K562 (cell line): ENCODE measurements at regions not wholly inside any gene's neighbourhood (a gene's known extent, or its start where the extent isn't known, plus 50 kb on each side); places are given as distances from the start of the nearest gene placed in this dataset.
"Not testable (repeated sequence)": the region's sequence is repeated elsewhere in the genome, so short reads cannot be mapped to it uniquely, and the experiment has no call there.

Experiments used
- ATAC-seq: fragments of 200-7000 bp; cut with Tn5 transposase; 3 replicates; pipeline ENCODE4 v1.9.1; 2020; ENCODE audit warnings: moderate library complexity
- BruUV-seq: library from RNA; stranded (reverse); fragments of 400-500 nt; replicated peaks from 2 replicates; lab custom pipeline; 2021; lab: Mats Ljungman, UMichigan
- CTCF ChIA-PET: fragments of 300-600 bp; formaldehyde crosslinking; extraction: SDS; loops from one replicate; lab custom pipeline; 2021; ENCODE audit warnings: low intra/inter-chr PET ratio; lab: Yijun Ruan, JAX
- POLR2A ChIA-PET: fragments of 300-600, 350-650 bp; sonication (Branson Sonifier 250); formaldehyde crosslinking; extraction: SDS; loops from one replicate; lab custom pipeline; 2021; ENCODE audit warnings: antibody characterized with exemption, inconsistent platforms; lab: Yijun Ruan, JAX
- DNase-seq, 4 experiments: peaks; one replicate each; pipeline versions ENCODE4 v3.0.0 to v3.0.0-alpha.2; 2011 to 2018; ENCODE audit warnings: low spot score in 3 of 4, mixed read lengths in 3 of 4; ENCODE audit errors: extremely low read depth in 1 of 4
- FAIRE-seq: peaks from 2 replicates; lab custom pipeline; 2011; peaks lifted over from hg19 to GRCh38; lab: Jason Lieb, UNC
- H2AFZ ChIP-seq: 2 replicates; pipeline ENCODE4 v1.6.0; 2011; ENCODE audit warnings: low read depth, low read length, control low read depth, inconsistent platforms
- H3K27ac ChIP-seq: fragments of 200-600 bp; 3 replicates; pipeline ENCODE4 v1.8.0; 2011; ENCODE audit warnings: low read depth, mild to moderate bottlenecking, control low read depth, inconsistent platforms, low read length, moderate library complexity, mixed read lengths; ENCODE audit errors: extremely low read depth
- H3K27me3 ChIP-seq, 2 experiments: fragments of 300-600 bp in 1 of 2; 2 replicates in 1 of 2; 3 replicates in 1 of 2; pipeline versions ENCODE4 v1.6.0 to v1.8.0; 2011; ENCODE audit warnings: inconsistent platforms in 2 of 2, low read length in 2 of 2, mild to moderate bottlenecking in 1 of 2, mixed read lengths in 1 of 2, moderate library complexity in 1 of 2; ENCODE audit not compliant: control insufficient read depth in 2 of 2, insufficient read depth in 2 of 2
- H3K36me3 ChIP-seq: fragments of 300-600 bp; 3 replicates; pipeline ENCODE4 v1.8.0; 2011; ENCODE audit warnings: mild to moderate bottlenecking, low read length, inconsistent platforms; ENCODE audit not compliant: control insufficient read depth, insufficient read depth
- H3K4me1 ChIP-seq, 2 experiments: fragments of 200-600 bp in 1 of 2; replicated peaks in 1 of 2; 2 replicates in 1 of 2; 3 replicates in 1 of 2; pipeline versions ENCODE4 v1.5.1 to v1.8.0; 2011; ENCODE audit warnings: inconsistent platforms in 2 of 2, low read length in 2 of 2, mild to moderate bottlenecking in 1 of 2, mixed read lengths in 1 of 2, moderate library complexity in 1 of 2; ENCODE audit not compliant: control insufficient read depth in 2 of 2, insufficient read depth in 2 of 2
- H3K4me2 ChIP-seq: 2 replicates; pipeline ENCODE4 v1.6.1; 2011; ENCODE audit warnings: low read length, control low read depth, inconsistent platforms, mixed read lengths; ENCODE audit not compliant: insufficient read depth
- H3K4me3 ChIP-seq: fragments of 200-600 bp; sonication (generic), shearing (Covaris generic); 2 replicates; pipeline ENCODE4 v1.5.1; 2016; ENCODE audit warnings: control low read depth, inconsistent platforms
- H3K79me2 ChIP-seq: fragments of 200-600 bp; 3 replicates; pipeline ENCODE4 v1.8.0; 2011; ENCODE audit warnings: low read length, inconsistent platforms; ENCODE audit not compliant: control insufficient read depth, insufficient read depth
- H3K9ac ChIP-seq, 2 experiments: 2 replicates each; pipeline versions ENCODE4 v1.6.0 to v1.6.1; 2011; ENCODE audit warnings: low read depth in 2 of 2, low read length in 2 of 2, control low read depth in 1 of 2, inconsistent platforms in 1 of 2, mild to moderate bottlenecking in 1 of 2, mixed read lengths in 1 of 2; ENCODE audit not compliant: insufficient read depth in 1 of 2
- H3K9me1 ChIP-seq: one replicate; pipeline ENCODE4 v1.6.0; 2011; ENCODE audit warnings: inconsistent platforms, mild to moderate bottlenecking, low read length, moderate library complexity; ENCODE audit not compliant: control insufficient read depth, insufficient read depth
- H3K9me3 ChIP-seq: replicated peaks from 2 replicates; pipeline ENCODE4 v1.5.1; 2011; ENCODE audit warnings: low read depth, low read length, inconsistent platforms; ENCODE audit not compliant: control insufficient read depth, insufficient read depth
- H4K20me1 ChIP-seq: replicated peaks from 2 replicates; pipeline ENCODE4 v1.6.1; 2011; ENCODE audit warnings: low read length, inconsistent platforms, mixed read lengths; ENCODE audit not compliant: control insufficient read depth, insufficient read depth
- ELF4 ChIP-seq: fragments of 450-650 bp; formaldehyde crosslinking; IDR thresholded peaks from 2 replicates; pipeline ENCODE4 v1.4.0; 2022; ENCODE audit warnings: missing genetic modification characterization
- SAP30 ChIP-seq: fragments of 200-600 bp; sonication (generic); IDR thresholded peaks from 2 replicates; pipeline ENCODE4 v1.6.1; 2012; ENCODE audit warnings: borderline replicate concordance, low read depth, mild to moderate bottlenecking, moderate library complexity, low read length, control low read depth, inconsistent platforms; ENCODE audit not compliant: insufficient read depth, poor library complexity, severe bottlenecking
- WGBS: fragments of 100-300 bp; shearing (Covaris generic); methylation state at CpG from one replicate; pipeline ENCODE4 v1.1.6; 2016; ENCODE audit warnings: low coverage, mixed read lengths; ENCODE audit not compliant: insufficient coverage; ENCODE audit errors: missing lambda C conversion rate; 5-methylcytosine and 5-hydroxymethylcytosine counted together
- in situ Hi-C: fragments of 300-500 bp; cut with MboI; formaldehyde crosslinking; loops from 4 replicates; pipeline ENCODE4 v1.15.0; 2018; ENCODE audit warnings: inconsistent platforms, mixed read lengths
- intact Hi-C: fragments of 100-400 bp; cut with micrococcal nuclease; formaldehyde crosslinking; loops from 2 replicates; pipeline ENCODE4 v1.14.2; 2022

GRCh38 chr7:149353739-149354504 lies 91.9 kb downstream of the ZNF783 start:
- H2AFZ ChIP-seq, result no peak overlapping the region
- BruUV-seq, result no TSS peak
- intact Hi-C loops, result no loop called here
- DNase-seq (no peak), FAIRE-seq (no peak), ATAC-seq (no peak)
- ChIA-PET CTCF (no interaction called here), POLR2A (interaction anchor here (0.7 kb wide), 1 partner anchor 13 kb away, joined by 3 read pairs; no protein-coding TSS in a partner anchor)
- TF ChIP-seq SAP30 (no peak), ELF4 (CRISPR knock-in tag) (no peak)
- H3K4me3 ChIP-seq, result no peak overlapping the region
- H4K20me1 ChIP-seq, result no peaks in the 10 kb centered on the region
- WGBS, result 5% methylated on average over 6 of the region's 6 CpGs
- no peaks in the 10 kb centered on the region for H3K36me3 ChIP-seq
- H3K27me3 ChIP-seq, result peaks cover 0 to 18% of the 10 kb centered on the region in 2 experiments; a peak in 2 of 5 replicates
- H3K9me1 ChIP-seq, result no peaks in the 10 kb centered on the region
- H3K27ac ChIP-seq, result no peak overlapping the region
- no peak overlapping the region for H3K9ac ChIP-seq
- H3K9me3 ChIP-seq, result peaks cover under 1% of the 10 kb centered on the region; the same call in 1 of the 2 replicates
- no peak overlapping the region for H3K4me2 ChIP-seq
- no peaks in the 10 kb centered on the region for H3K4me1 ChIP-seq
- in situ Hi-C loops, result no loop called here
- H3K79me2 ChIP-seq, result no peaks in the 10 kb centered on the region

GRCh38 chr7:149355035-149355389 lies 93.0 kb downstream of the ZNF783 start:
- Histone ChIP-seq H3K27me3 (peaks cover 0 to 22% of the 10 kb centered on the region in 2 experiments; a peak in 2 of 5 replicates), H2AFZ (0 out of 2 replicates have a peak overlapping the region, but pooled peaks have one; percentile 6)
- H3K4me2 ChIP-seq, H3K9me1 ChIP-seq, BruUV-seq, CTCF ChIA-PET, H3K79me2 ChIP-seq, H3K4me3 ChIP-seq, DNase-seq, in situ Hi-C loops, H3K4me1 ChIP-seq, intact Hi-C loops, H3K9ac ChIP-seq, H3K9me3 ChIP-seq, H4K20me1 ChIP-seq, H3K27ac ChIP-seq, FAIRE-seq, H3K36me3 ChIP-seq, ATAC-seq: not testable (repeated sequence)
- POLR2A ChIA-PET, result interaction anchor here (0.6 kb wide), 1 partner anchor 208 kb away, joined by 3 read pairs; the partner anchor contains the start of gene ZNF398
- WGBS, result 20% methylated on average over 11 of the region's 11 CpGs
